A673 (cell line): ENCODE measurements at regions not wholly inside any gene's neighbourhood (a gene's known extent, or its start where the extent isn't known, plus 50 kb on each side); places are given as distances from the start of the nearest gene placed in this dataset.

Experiments used
- BruUV-seq: library from RNA; stranded (reverse); fragments of 400-500 nt; replicated peaks from 2 replicates; lab custom pipeline; 2021; lab: Mats Ljungman, UMichigan
- CTCF ChIA-PET: fragments of 300-600 bp; sonication (Branson Sonifier 250); formaldehyde crosslinking; loops from one replicate; lab custom pipeline; 2022; ENCODE audit warnings: antibody characterized with exemption; lab: Charles Lee
- POLR2A ChIA-PET: fragments of 300-600 bp; sonication (Branson Sonifier 250); formaldehyde crosslinking; loops from one replicate; lab custom pipeline; 2022; ENCODE audit warnings: antibody characterized with exemption; ENCODE audit not compliant: low non-redundant PET; lab: Charles Lee
- DNase-seq: peaks from one replicate; pipeline ENCODE4 v3.0.0-alpha.2; 2015; ENCODE audit warnings: low spot score
- H3K27ac ChIP-seq: fragments of 200-600 bp; sonication (generic); 2 replicates; pipeline ENCODE4 v1.5.1; 2016; ENCODE audit warnings: mixed run types, low read depth, mild to moderate bottlenecking, mixed read lengths, antibody characterized with exemption, low read length; ENCODE audit not compliant: poor library complexity, severe bottlenecking
- H3K27me3 ChIP-seq: fragments of 200-600 bp; sonication (generic); replicated peaks from 2 replicates; pipeline ENCODE4 v1.6.1; 2017; ENCODE audit warnings: mixed run types, low read depth, mild to moderate bottlenecking, mixed read lengths, antibody characterized with exemption, low read length; ENCODE audit not compliant: insufficient read depth, poor library complexity
- H3K36me3 ChIP-seq: fragments of 200-600 bp; sonication (generic); 2 replicates; pipeline ENCODE4 v1.6.1; 2016; ENCODE audit warnings: mixed run types, mild to moderate bottlenecking, mixed read lengths, antibody characterized with exemption, low read length; ENCODE audit not compliant: insufficient read depth, poor library complexity, severe bottlenecking
- H3K4me1 ChIP-seq: fragments of 200-600 bp; sonication (generic); 2 replicates; pipeline ENCODE4 v1.6.1; 2017; ENCODE audit warnings: mixed run types, mild to moderate bottlenecking, mixed read lengths, antibody characterized with exemption, low read length; ENCODE audit not compliant: insufficient read depth, poor library complexity, severe bottlenecking
- H3K4me3 ChIP-seq: fragments of 200-600 bp; sonication (generic); 2 replicates; pipeline ENCODE4 v1.5.1; 2016; ENCODE audit warnings: low read depth, mixed run types, mild to moderate bottlenecking, mixed read lengths, low read length; ENCODE audit not compliant: poor library complexity, severe bottlenecking
- H3K9me3 ChIP-seq: fragments of 200-600 bp; sonication (generic); 2 replicates; pipeline ENCODE4 v1.6.1; 2016; ENCODE audit warnings: mixed run types, low read depth, mild to moderate bottlenecking, mixed read lengths, antibody characterized with exemption, low read length; ENCODE audit not compliant: poor library complexity, severe bottlenecking
- EZH2 ChIP-seq: fragments of 200-600 bp; sonication (generic); IDR thresholded peaks from 2 replicates; pipeline ENCODE4 v1.6.1; 2017; ENCODE audit warnings: borderline replicate concordance, low read depth, mild to moderate bottlenecking, mixed read lengths, antibody characterized with exemption, low read length; ENCODE audit not compliant: poor library complexity, severe bottlenecking
- intact Hi-C: fragments of 100-400 bp; cut with micrococcal nuclease; formaldehyde crosslinking; loops from one replicate; pipeline ENCODE4 v1.10.0; 2022; ENCODE audit not compliant: unreplicated experiment
- TF ChIP-seq, protein P1 (sequence below): fragments of 300-800, 200-600 bp; sonication (generic); conservative IDR thresholded peaks from 2 replicates; pipeline ENCODE4 v1.5.1; 2017; ENCODE audit warnings: low read depth, mild to moderate bottlenecking, antibody characterized with exemption, low read length, moderate library complexity, mixed read lengths

DNA sequence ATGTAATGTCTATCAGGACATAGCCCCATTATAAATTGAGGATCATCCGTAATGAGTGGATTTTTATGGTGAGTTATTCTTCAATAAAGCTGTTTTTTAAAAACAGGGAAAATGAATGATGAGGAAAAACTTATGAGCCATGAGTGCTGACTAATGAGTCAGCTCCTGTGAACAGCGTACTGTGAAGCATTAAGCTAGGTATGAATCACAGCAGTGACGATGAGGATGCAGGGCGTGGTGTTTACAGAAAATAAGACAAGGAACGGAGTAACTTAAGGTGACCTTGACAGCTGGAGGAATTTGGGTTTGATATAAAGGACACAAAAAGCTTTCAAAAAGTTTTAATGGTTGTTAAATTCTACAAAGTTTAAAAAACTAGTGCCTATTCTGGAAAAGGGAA lies 96.3 kb downstream of the FOXF2 start:
- CTCF ChIA-PET = no interaction called here
- Histone ChIP-seq H3K27me3 (peaks cover 10% of the 10 kb centered on the region), H3K36me3 (no peaks in the 10 kb centered on the region), H3K27ac (no peak overlapping the region), H3K4me3 (no peak overlapping the region), H3K4me1 (no peaks in the 10 kb centered on the region), H3K9me3 (no peaks in the 10 kb centered on the region)
- BruUV-seq = no TSS peak
- POLR2A ChIA-PET = no interaction called here
- no peak for DNase-seq
- no peak for TF ChIP-seq EZH2
- TF ChIP-seq, protein P1, sequence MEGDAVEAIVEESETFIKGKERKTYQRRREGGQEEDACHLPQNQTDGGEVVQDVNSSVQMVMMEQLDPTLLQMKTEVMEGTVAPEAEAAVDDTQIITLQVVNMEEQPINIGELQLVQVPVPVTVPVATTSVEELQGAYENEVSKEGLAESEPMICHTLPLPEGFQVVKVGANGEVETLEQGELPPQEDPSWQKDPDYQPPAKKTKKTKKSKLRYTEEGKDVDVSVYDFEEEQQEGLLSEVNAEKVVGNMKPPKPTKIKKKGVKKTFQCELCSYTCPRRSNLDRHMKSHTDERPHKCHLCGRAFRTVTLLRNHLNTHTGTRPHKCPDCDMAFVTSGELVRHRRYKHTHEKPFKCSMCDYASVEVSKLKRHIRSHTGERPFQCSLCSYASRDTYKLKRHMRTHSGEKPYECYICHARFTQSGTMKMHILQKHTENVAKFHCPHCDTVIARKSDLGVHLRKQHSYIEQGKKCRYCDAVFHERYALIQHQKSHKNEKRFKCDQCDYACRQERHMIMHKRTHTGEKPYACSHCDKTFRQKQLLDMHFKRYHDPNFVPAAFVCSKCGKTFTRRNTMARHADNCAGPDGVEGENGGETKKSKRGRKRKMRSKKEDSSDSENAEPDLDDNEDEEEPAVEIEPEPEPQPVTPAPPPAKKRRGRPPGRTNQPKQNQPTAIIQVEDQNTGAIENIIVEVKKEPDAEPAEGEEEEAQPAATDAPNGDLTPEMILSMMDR = no peak
- intact Hi-C loops = no loop called here

- BruUV-seq = no TSS peak
- POLR2A ChIA-PET = no interaction called here
Observed at GRCh38 chr6:1486387-1486786, 97.0 kb downstream of the FOXF2 start.

GRCh38 chr6:1487239-1487638 lies 97.9 kb downstream of the FOXF2 start:
- DNase-seq = no peak
- BruUV-seq = no TSS peak
- Histone ChIP-seq H3K27me3 (peaks cover 10% of the 10 kb centered on the region), H3K4me3 (no peak overlapping the region), H3K4me1 (no peaks in the 10 kb centered on the region), H3K27ac (no peak overlapping the region), H3K36me3 (no peaks in the 10 kb centered on the region), H3K9me3 (no peaks in the 10 kb centered on the region)
- intact Hi-C loops = no loop called here
- POLR2A ChIA-PET = no interaction called here
- no peak for TF ChIP-seq EZH2
- TF ChIP-seq, protein P1 = no peak
- CTCF ChIA-PET = no interaction called here

More at GRCh38 chr6:1486387-1486786, 97.0 kb downstream of the FOXF2 start:
- Histone ChIP-seq H3K27me3 (peaks cover 10% of the 10 kb centered on the region), H3K36me3 (no peaks in the 10 kb centered on the region), H3K4me3 (no peak overlapping the region), H3K27ac (no peak overlapping the region), H3K9me3 (no peaks in the 10 kb centered on the region), H3K4me1 (no peaks in the 10 kb centered on the region)
- CTCF ChIA-PET = no interaction called here
- no peak for TF ChIP-seq EZH2
- TF ChIP-seq, protein P1 = no peak
- intact Hi-C loops = no loop called here
- DNase-seq = no peak
